Neutrophil (primary cell): ENCODE measurements at regions not wholly inside any gene's neighbourhood (a gene's known extent, or its start where the extent isn't known, plus 50 kb on each side); places are given as distances from the start of the nearest gene placed in this dataset.

ENCODE experiments used
- H3K27ac ChIP-seq: fragments of 200-600 bp; sonication (generic); 2 replicates; pipeline ENCODE4 v1.5.1; 2016; ENCODE audit warnings: mild to moderate bottlenecking, moderate library complexity
- H3K27me3 ChIP-seq: fragments of 200-600 bp; sonication (generic); 2 replicates; pipeline ENCODE4 v1.6.0; 2016; ENCODE audit warnings: mild to moderate bottlenecking
- H3K36me3 ChIP-seq: fragments of 200-600 bp; sonication (generic); 2 replicates; pipeline ENCODE4 v1.5.1; 2017
- H3K4me1 ChIP-seq, 2 experiments: fragments of 200-600 bp in 1 of 2; sonication (generic) in 1 of 2; 1 replicate in 1 of 2; 2 replicates in 1 of 2; pipeline versions ENCODE4 v1.5.1 to v1.6.1; 2013 to 2016; ENCODE audit warnings: low read depth in 1 of 2, low read length in 1 of 2, mild to moderate bottlenecking in 1 of 2, moderate library complexity in 1 of 2; ENCODE audit not compliant: control insufficient read depth in 1 of 2, insufficient read depth in 1 of 2
- H3K4me3 ChIP-seq, 2 experiments: fragments of 200-600 bp in 1 of 2; sonication (generic) in 1 of 2; 1 replicate in 1 of 2; 2 replicates in 1 of 2; pipeline ENCODE4 v1.5.1; 2013 to 2016; ENCODE audit warnings: low read depth in 1 of 2, low read length in 1 of 2, mild to moderate bottlenecking in 1 of 2, moderate library complexity in 1 of 2
- H3K9me3 ChIP-seq: fragments of 200-600 bp; sonication (generic); 2 replicates; pipeline ENCODE4 v1.5.1; 2016
- CTCF ChIP-seq: fragments of 200-600 bp; sonication (generic); IDR thresholded peaks from 2 replicates; pipeline ENCODE4 v1.5.1; 2016; ENCODE audit warnings: antibody characterized with exemption

GRCh38 chr15:95580121-95580520, 750.4 kb upstream of the NR2F2 start:
- Histone ChIP-seq H3K27ac (no peak overlapping the region), H3K9me3 (no peaks in the 10 kb centered on the region), H3K4me3 (no peak overlapping the region), H3K4me1 (no peaks in the 10 kb centered on the region), H3K36me3 (no peaks in the 10 kb centered on the region), H3K27me3 (no peaks in the 10 kb centered on the region)
- TF ChIP-seq CTCF, result no peak

- H3K36me3 ChIP-seq, result no peaks in the 10 kb centered on the region
- no peak for TF ChIP-seq CTCF
- H3K27ac ChIP-seq, result no peak overlapping the region
- H3K4me1 ChIP-seq, result no peaks in the 10 kb centered on the region
- H3K4me3 ChIP-seq, result no peak overlapping the region
- H3K9me3 ChIP-seq, result no peaks in the 10 kb centered on the region
- H3K27me3 ChIP-seq, result no peaks in the 10 kb centered on the region
Observed at GRCh38 chr15:95581595-95581994, 748.9 kb upstream of the NR2F2 start.

DNA sequence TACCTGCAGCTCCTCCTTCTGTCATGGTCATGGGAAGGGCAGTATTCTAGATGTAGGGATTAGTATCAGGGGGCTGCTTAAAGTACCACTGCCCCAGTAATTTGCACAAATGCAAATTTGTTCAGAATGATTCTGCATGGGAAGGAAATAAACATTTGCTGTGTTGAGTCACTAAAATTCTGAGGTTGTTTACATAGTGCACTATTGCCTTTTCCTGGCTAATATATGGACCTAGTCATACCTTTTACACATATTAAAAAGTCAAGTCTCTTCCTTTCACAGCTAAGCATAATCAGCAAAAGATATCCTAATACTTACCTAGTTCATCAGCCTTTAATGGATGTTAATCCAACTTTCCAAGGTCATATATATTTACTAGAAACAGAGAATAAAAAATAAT, 746.4 kb upstream of the NR2F2 start:
- Histone ChIP-seq H3K36me3 (no peaks in the 10 kb centered on the region), H3K9me3 (no peaks in the 10 kb centered on the region), H3K4me3 (no peak overlapping the region), H3K27me3 (no peaks in the 10 kb centered on the region), H3K27ac (no peak overlapping the region), H3K4me1 (no peaks in the 10 kb centered on the region)
- TF ChIP-seq CTCF, result no peak

- no peaks in the 10 kb centered on the region for H3K36me3 ChIP-seq
- no peaks in the 10 kb centered on the region for H3K27me3 ChIP-seq
Observed at GRCh38 chr15:95588056-95588455, 742.4 kb upstream of the NR2F2 start.

DNA sequence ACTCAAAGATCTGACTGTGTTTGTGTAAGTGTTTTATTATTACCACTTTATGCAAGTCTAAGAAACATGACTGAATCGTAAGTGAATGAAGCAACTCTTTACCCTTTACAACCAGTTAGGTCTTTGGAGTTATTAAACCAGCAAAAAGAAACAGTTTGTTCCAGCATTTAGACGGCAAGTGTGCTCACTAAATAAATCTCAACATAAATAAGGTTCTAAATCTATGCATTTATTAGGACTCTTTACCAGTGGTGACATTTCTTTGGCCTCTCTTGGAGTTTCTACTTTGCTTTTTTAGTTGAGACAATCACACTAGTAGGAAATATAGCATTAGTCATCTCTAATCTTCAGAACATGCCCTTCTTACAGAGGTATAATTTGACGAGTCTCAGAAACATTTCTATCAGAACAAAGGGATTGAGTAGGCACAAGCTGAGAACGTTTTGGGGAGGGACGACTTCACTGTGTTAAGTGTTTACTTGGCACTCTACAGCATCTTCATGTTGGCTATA, 739.9 kb upstream of the NR2F2 start:
- no peaks in the 10 kb centered on the region for H3K9me3 ChIP-seq
- H3K27ac ChIP-seq, result no peak overlapping the region
- no peaks in the 10 kb centered on the region for H3K27me3 ChIP-seq
- H3K4me3 ChIP-seq, result no peak overlapping the region
- no peaks in the 10 kb centered on the region for H3K4me1 ChIP-seq
- H3K36me3 ChIP-seq, result no peaks in the 10 kb centered on the region
- TF ChIP-seq CTCF, result no peak

More at GRCh38 chr15:95588056-95588455, 742.4 kb upstream of the NR2F2 start:
- no peak overlapping the region for H3K27ac ChIP-seq
- no peak overlapping the region for H3K4me3 ChIP-seq
- no peak for TF ChIP-seq CTCF
- H3K9me3 ChIP-seq, result no peaks in the 10 kb centered on the region
- H3K4me1 ChIP-seq, result no peaks in the 10 kb centered on the region

GRCh38 chr15:95591270-95591669, 739.2 kb upstream of the NR2F2 start:
- TF ChIP-seq CTCF, result no peak
- no peaks in the 10 kb centered on the region for H3K36me3 ChIP-seq
- no peaks in the 10 kb centered on the region for H3K9me3 ChIP-seq

More at GRCh38 chr15:95591270-95591669, 739.2 kb upstream of the NR2F2 start:
- Histone ChIP-seq H3K4me1 (no peaks in the 10 kb centered on the region), H3K27ac (no peak overlapping the region), H3K27me3 (no peaks in the 10 kb centered on the region), H3K4me3 (no peak overlapping the region)
